NCI-H1092 treated with DMSO at 0.1 percent for 48 hours (cell line): ENCODE measurements at regions not wholly inside any gene's neighbourhood (a gene's known extent, or its start where the extent isn't known, plus 50 kb on each side); places are given as distances from the start of the nearest gene placed in this dataset.

Experiments
- DNase-seq: peaks from one replicate; lab custom pipeline; 2025; lab: John Stamatoyannopoulos, UW

GRCh38 chr15:91678003-91678402 lies 175.5 kb upstream of the SLCO3A1 start:
- DNase-seq, result no peak

GRCh38 chr15:91679447-91679846 lies 174.1 kb upstream of the SLCO3A1 start:
- DNase-seq, result no peak

DNA sequence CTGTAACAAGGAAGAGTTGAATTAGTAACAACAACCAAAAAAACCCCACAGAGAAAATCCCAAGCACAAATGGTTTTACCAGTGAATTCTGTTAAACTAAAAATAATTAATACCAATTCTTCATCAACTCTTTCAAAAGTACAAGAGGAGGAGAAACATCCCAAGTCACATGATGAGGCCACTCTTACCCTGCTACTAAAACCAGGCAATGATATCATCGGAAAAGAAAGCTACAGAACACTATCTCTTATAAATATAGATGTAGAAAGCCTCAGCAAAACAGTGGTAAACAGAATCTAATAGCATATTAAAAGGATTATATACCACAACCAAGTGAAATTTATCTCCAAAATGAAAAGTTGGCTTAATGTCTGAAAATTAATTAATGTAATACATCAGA lies 168.1 kb upstream of the SLCO3A1 start:
- no peak for DNase-seq

GRCh38 chr15:91688811-91689210 lies 164.7 kb upstream of the SLCO3A1 start:
- no peak for DNase-seq

GRCh38 chr15:91689377-91689776 lies 164.1 kb upstream of the SLCO3A1 start:
- DNase-seq, result no peak

DNA sequence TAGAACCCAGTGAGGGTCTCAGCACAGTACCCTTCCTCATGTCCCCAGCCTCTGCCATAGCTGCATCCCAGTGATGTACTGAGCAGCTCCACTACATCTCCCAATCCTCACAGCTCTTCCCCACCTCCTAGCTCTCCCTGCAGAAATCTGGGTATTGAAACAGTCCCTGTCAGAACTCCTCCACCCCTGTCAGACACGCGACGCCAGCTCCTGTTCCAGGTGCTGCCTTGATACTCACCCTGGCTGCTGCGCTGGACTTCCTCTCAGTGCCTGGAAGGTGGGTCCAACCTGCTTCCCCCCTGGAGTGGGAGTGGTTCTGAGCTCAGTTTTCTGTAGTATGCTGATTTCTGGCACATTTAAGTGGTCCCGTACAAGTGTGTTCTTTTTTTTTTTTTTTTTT lies 160.9 kb upstream of the SLCO3A1 start:
- no peak for DNase-seq

- no peak for DNase-seq
Observed at GRCh38 chr15:91694131-91694830, 159.2 kb upstream of the SLCO3A1 start.

GRCh38 chr15:91694831-91695210 lies 158.7 kb upstream of the SLCO3A1 start:
- DNase-seq, result no peak

GRCh38 chr15:91695799-91696198 lies 157.7 kb upstream of the SLCO3A1 start:
- DNase-seq, result no peak

- DNase-seq, result no peak
Observed at GRCh38 chr15:91696981-91697380, 156.5 kb upstream of the SLCO3A1 start.

- DNase-seq, result no peak
Observed at GRCh38 chr15:91698241-91698640, 155.3 kb upstream of the SLCO3A1 start.

- DNase-seq, result no peak
Observed at GRCh38 chr15:91699741-91700140, 153.8 kb upstream of the SLCO3A1 start.

- no peak for DNase-seq
Observed at GRCh38 chr15:91703274-91703673, 150.2 kb upstream of the SLCO3A1 start.

DNA sequence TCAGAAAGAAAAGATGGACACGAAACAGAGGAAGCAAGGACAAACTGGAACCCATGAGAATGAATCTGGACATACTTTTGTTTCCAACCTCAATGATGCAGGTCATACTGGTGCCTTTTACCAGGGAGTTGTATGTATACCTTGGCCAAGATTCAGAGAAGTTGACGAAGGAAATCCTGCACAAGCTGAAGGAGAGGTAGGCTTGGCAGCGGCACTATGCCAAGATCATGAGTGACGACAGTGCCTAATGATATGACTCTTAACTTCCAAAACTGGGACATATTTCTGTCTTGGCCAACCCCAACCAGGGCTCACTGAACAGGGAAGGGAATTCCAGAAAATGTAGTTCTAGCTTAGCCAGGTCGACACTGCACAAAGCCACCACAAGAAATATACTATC lies 149.2 kb upstream of the SLCO3A1 start:
- no peak for DNase-seq

- peak; percentile 59 for DNase-seq
Observed at GRCh38 chr15:91706322-91707032, 147.0 kb upstream of the SLCO3A1 start.

- DNase-seq, result no peak
Observed at GRCh38 chr15:91710080-91710698, 143.3 kb upstream of the SLCO3A1 start.

DNA sequence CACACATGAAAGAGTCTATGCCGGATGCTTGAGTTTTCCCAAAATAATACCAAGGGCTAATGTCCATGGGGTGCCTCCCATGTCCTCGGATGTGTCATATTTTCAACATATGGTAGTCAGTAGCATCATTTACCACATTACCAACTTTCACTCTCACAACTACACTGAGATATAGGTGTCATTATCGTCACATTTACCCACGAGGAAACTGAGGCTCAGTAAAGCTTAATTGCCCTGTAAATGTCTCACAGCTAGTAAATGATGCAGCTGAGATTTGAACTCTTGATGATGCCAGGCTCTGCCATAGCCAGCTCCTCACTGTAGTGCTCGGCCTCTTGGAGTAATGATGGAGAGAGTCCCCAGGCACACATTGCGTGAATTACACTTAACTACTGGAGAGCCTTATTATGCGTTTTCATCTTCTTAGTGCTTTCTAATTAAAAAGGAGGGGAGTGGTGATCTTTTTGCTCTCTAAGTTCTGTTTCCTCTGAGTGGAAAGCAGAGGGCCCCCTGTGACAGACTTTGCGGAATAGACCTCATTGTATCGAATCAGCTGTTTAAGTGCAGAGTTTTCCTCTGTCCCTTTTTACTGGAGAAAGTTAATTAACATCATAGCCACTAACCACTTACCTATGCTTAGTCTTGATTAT lies 142.0 kb upstream of the SLCO3A1 start:
- no peak for DNase-seq

GRCh38 chr15:91712286-91712685 lies 141.2 kb upstream of the SLCO3A1 start:
- no peak for DNase-seq

GRCh38 chr15:91716536-91716935 lies 137.0 kb upstream of the SLCO3A1 start:
- no peak for DNase-seq

GRCh38 chr15:91717811-91718210 lies 135.7 kb upstream of the SLCO3A1 start:
- DNase-seq, result no peak

DNA sequence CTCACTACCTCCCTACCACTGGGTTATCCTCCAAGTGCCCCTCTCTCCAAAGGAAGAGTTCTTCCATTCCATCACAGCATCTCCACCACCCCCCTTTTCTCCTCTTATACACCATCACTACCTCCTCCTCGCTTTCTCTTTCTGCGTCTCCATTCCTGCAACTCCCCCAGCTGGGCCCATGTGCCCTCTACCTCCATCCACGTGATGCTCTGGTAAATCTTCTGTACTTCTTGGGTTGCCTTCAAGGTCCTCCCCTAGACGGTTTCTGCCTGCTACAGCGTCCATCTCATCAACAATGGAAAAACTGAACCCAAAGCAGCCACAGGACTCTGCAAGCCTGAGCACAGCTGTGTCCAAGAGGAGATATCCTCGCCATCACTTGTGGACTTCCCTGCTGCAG lies 129.5 kb upstream of the SLCO3A1 start:
- DNase-seq, result no peak

GRCh38 chr15:91733661-91734060 lies 119.8 kb upstream of the SLCO3A1 start:
- no peak for DNase-seq
